GM18520 (cell line): ENCODE measurements at regions not wholly inside any gene's neighbourhood (a gene's known extent, or its start where the extent isn't known, plus 50 kb on each side); places are given as distances from the start of the nearest gene placed in this dataset.
A peak's percentile ranks its signal among the peaks of the same experiment; 100 is the strongest.

Source experiments
- ATAC-seq: cut with Tn5 transposase; IDR thresholded peaks from one replicate; pipeline ENCODE4 v1.9.1; 2021; ENCODE audit not compliant: unreplicated experiment

DNA sequence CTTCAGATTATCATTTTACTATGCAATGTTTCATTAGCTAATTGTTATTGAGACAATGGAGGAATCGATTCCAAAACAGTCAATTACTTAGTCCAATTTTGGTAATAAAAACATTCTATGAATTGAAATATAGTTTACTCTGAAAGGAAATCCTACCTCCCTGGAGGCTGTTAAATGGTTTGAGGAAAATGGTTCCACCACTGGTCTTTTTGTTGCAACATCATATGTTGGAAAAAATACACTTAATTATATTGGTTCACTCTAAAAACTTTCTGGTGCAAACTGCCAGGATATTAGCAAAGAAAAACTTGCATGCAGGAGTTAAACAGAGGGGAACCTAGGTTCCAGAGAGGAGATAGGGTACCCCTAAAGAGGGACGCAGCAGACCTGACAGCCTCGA is 267.3 kb upstream of the LYZL1 start:
- ATAC-seq, result no peak

DNA sequence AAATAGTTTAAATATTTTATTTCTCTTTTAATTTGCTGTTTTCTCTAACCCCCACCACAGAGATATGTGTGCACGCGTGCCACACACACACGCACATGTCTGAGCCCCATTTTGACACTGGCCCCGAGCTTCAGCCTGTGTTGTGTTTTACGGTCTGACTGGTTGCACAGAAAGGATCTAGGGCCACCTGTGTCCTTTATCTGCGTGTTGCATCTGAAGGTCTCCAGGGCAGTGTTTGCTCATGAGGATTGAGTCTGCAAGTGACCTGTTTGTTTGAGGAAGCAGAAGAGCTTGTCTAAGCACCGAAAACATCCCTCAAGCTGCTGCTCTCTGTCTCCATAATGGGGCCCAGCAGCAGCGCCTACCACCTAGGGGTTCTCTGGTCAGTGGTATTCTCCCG is 266.4 kb upstream of the LYZL1 start:
- ATAC-seq, result no peak

DNA sequence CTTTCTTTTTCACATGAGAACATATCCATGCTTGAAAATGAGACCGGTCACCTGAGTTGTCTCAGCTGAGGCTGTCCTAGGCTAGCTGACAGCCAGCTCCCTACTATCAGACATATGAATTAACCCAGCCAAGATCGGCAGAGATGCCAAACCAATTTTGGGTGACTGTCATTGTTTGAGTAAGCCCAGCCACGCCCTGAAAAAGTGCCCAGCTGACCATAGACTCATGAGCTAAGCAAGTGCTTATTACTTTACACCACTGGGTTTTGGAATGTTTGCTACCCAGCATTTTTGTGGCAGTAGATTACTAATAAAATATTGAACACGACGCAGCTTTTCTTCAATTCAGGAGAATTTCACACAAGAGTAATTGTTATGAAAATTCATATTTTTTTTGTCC is 265.2 kb upstream of the LYZL1 start:
- ATAC-seq, result no peak

DNA sequence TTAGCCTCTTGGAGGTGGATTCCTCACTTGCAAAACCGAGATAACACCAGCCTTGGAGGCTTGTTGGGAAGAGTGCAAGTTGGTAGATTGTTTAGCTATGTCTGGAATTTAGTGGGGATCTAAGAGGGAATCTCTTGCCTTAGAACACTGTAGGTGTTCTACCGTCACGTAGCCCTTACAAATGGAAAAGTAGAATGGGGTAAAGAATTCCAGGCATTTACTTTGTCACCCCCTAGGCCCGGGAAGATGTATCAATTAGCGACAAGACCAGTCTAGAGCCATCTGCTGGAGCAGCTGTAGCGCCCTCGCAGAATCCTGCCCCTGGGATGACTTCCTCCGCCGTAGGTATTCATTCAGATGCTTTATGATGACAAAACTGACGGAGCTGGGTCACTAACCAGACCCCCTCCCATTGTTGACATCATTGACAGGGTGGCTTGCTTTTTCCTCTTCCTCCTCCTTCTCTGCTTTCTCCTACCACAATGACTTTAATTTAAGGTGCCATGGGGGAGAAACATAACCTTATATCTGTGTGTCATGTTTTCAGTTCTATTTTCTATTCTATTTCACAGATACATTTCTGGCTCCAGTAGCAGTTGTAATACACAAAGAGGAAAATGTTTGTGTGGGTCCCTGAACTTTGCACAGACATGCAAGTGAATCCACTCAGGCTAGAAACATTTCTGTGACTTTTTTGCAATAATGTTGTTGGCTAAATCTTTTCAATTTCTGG is 262.6 kb upstream of the LYZL1 start:
- ATAC-seq, result no peak

DNA sequence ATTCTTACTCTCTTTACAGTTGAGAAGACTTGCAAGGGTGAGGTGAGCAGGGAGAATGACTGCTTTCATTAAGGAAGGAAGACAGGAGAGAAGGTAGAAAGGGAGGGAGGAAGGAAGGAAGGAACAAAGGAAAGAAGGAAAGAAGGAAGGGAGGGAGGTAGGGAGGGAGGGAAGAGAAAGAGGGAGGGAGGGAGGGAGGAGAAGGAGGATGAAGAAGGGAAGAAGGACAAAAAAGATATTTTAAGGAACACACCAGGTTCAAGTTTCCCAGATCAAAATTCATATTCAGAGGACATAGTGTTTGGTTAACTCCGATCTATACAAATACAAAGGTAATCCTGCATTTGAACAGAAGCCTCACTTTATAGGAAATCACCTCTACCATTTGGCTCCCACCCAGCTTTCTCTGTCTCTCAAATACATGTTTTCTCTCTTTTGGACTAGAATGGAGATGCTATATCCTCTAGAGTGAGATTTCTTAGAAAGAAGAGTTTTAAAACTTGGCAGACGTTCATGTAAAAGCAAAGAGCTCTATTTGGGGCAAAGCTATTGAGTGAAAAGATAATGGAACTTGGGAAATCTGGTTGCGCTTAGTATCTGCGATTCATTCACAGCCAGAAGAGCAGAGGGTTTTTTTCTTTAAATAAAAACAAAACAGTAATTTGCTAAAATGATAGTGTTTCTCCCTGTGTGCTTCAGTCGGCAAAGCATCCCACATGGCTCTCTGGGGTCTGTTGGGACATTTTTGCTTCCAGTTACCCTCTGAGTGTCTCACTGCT is 261.9 kb upstream of the LYZL1 start:
- ATAC-seq, result no peak

DNA sequence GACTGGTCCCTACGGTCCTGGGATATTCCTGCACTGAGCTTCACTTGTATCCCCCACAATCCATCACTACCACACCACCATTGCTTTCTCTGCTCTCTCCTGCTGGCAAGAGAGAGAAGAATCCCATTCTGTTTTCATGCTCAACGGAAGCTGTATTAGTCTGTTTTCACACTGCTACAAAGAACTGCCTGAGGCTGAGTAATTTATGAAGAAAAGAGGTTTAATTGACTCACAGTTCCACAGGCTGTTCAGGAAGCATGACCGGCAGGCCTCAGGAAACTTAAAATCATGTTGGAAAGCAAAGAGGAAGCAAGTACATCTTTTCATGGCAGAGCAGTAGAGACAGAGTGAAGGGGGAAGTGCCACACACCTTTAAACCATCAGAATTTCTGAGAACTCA is 260.4 kb upstream of the LYZL1 start:
- no peak for ATAC-seq

DNA sequence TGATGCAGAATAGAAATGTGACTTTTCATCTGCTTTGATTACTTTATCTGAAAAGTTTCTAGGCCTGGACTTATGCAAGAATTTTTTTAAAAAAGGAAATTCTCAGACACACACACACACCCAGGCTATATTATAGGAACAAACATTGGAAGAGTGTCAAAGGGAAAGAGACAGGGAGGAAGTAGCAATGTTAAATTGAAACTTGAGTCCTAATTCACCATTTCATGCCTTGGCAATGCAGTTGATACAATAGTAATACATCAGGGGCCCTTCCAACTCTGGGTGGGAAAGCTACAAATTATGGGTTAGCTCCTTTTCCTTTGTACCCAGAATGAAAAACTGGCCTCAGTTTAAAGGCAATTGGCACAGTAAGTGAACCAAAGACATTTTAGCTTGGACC is 258.0 kb upstream of the LYZL1 start:
- ATAC-seq, result no peak

DNA sequence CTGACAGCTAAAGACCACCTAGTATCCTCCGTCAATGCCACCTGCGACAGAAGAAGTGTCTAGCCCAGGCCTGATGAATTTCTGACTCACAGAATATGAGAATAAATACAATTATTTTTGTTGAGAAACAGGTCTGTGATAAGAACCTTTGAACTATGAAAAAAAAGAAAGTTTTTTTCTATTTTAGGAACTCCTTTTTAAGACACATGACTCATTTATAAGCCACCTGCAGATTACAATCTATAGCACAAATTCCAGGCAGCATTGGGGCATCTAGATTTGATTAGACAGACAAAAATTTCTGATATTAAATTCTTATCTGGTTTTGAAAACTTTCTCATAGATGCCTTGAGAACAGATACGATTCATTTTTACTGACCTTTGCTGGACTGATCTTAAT is 256.7 kb upstream of the LYZL1 start:
- ATAC-seq, result no peak

DNA sequence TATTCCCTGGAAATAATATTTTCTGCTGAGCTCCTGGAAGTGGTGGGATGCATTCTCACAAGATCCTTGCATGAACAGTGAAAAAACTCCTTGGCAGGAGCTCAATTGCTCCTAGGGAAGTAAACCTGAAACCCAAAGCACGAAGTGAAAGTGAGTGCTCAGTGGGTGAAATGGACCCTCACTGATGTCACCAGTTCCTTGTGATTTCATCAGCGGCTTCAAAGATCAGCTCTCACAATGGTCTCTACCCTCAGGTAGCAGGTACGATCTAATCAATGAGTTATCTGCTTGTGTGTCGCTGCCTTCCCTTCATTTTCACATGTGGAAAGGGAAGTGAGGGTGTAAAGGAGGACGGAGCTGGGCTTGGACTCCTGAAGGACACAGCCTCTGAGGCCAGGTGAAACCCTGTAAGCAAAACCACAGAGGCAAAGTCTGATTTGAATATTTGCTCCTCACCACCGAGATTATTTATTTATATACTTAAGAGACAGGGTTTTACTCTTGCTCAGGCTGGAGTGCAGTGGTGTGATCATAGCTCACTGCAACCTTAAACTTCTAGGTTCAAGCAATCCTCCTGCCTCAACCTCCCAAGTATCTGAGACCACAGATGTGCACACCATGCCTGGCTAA is 255.4 kb upstream of the LYZL1 start:
- ATAC-seq, result peak; percentile 59

DNA sequence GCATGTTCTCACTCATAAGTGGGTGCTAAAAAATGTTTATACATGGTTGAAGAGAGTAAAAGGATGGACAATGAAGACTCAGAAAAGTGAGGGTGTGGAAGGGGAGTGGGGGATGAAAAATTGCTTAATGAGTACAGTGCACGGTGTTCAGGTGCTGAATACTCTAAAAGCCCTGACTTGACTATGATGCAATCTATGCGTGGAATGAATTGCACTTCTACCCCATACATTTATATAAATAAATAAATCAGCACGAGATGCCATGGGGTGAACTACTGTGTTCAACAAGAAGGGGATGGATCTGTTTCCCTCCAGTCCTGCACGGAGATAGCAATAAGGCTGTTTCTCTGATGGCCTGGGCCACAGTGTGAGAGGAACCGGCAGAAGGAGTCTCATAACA is 254.3 kb upstream of the LYZL1 start:
- no peak for ATAC-seq

DNA sequence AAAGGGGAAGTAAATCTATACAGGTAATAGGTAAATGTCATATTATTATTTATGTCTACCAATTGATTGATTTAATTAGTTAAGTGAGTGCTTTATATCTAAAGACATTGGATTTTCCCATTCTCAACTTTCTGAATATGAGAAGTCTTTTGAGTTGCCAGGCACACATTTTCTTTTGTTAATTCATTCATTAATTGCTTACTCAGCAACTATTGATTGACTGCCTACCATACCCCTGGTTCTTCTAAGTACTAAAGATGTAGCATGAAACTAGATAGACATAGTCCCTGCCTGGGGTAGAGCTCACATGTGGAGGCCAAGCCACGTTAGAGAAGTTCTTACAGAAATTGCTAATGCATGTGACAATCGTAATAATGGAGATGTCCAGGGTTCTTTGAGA is 253.1 kb upstream of the LYZL1 start:
- no peak for ATAC-seq

DNA sequence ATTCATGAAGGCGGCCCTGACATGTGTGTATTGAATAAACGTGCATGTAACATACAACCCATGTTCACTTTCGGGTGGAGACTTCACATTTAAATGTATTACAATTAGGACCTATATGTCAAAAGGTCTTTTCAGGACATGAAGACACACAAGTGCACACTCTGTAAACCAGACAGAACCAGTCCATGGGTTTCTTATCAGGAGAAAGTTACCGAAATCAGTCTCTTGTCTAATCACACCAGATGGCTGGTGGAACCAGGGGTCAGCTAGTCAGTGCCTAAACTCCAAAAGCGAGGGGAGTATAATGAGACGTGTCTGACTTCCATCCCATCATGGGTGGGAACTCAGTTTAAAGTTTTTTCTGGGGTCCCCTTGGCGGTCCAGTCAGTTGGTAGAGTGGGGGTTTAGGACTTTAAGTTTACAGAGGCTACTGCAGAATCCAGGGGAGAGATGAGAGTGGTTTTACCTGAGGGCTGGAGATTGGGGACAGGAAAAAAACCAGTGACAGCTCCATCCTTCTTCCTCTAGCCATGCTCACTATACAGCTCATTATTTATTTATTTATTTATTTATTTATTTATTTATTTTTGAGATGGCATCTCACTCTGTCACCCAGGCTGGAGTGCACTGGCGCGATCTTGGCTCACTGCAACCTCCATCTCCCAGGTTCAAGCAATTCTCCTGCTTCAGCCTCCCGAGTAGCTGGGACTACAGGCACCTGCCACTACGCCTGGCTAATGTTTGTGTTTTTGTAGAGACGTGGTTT is 251.3 kb upstream of the LYZL1 start:
- no peak for ATAC-seq

DNA sequence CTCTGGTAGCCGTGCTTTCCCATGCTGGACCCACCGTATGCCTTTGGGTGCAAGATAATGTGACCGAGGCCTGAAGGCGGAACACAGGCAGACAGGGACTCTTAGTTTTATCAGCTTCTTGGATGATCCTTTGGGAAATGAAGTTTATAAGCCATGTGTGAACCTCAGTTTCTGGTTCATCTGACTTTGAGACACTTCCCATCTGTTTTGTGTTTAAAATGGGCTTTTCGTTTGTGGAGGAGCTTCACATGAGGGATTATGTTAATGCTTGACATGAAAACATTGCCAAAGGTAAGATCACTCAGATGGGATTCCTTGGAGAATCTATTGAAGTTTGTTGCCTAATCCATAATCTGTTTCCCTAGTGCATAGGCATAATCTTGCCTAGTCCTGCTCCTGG is 249.8 kb upstream of the LYZL1 start:
- ATAC-seq, result no peak

DNA sequence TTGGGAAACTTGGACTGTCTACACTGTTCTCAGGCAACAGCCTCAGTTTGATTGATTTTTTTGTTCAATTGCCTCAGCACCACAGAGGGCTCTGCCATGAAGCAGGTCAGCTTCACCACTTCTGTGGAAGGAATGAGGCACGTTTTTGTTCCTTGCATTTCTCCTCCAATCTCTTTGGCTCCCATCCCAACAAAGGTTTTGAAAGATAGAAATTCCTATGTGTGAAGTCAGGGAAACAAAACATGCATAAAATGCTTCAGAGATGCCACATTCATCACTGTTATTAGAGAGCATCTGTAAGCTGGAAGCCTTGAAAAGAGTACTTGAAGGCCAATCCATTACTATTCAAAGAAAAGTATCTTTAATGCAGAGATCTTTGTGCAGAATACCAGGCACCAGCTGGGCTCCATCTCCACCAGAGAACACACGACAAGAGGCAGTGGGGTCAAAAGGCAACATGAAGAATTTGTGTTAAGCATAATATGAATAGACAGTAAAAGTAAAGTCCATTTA is 249.1 kb upstream of the LYZL1 start:
- ATAC-seq, result no peak

DNA sequence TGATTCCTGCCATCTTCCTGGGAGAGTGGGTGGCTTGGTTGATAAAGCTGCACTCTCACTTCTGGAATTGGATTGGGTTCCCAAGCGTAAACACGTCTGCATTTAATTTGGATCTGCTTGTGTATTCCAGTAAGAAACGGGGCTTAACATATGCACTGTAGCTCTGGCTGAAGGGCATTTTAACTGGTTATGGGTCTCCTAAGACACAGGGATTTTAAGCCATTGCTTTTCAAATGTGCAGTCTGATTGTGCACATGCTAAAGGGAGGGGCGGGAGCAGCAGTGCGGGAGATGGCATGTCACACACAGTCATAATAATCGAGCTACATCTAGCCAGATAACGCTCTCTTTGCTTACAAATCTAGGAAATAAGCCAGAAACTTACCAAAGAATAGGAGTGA is 247.3 kb upstream of the LYZL1 start:
- no peak for ATAC-seq

DNA sequence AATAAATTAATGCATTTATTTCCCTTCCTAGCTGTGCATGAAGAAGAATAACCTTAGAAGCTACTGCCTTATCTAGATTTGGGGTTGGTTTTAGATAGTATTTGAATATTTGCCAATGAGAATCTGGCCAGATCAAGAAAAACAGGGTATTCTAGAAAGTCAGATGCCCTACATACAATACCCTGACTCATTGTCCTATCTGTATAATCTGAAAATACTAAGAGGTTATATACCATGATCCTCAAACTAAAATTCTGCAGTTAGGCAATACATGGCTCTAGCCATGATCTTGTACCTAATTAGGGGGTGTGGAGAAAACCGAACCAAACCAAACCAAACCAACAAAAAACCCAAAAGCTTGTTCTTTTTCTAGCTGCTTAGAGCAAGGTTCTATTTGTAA is 240.4 kb upstream of the LYZL1 start:
- no peak for ATAC-seq

DNA sequence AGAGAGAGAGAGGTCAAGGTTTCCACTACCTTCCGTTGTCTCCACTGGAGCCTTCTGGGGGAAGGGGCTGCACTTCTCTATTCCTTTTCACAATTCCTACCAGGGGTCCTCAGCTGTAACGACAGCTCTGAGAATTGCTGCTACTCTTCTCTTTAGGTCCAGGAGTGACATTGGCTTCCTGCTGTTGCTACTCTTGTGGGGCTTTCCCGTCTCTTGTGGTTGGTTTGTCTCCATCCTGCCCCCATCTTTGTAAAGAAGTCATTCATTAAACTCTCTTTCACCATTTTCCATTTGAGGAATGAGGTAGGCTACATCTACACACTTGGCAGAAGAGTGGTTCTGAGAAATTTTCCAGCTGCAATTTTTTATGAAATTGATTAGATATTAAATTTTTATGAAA is 238.8 kb upstream of the LYZL1 start:
- ATAC-seq, result no peak

DNA sequence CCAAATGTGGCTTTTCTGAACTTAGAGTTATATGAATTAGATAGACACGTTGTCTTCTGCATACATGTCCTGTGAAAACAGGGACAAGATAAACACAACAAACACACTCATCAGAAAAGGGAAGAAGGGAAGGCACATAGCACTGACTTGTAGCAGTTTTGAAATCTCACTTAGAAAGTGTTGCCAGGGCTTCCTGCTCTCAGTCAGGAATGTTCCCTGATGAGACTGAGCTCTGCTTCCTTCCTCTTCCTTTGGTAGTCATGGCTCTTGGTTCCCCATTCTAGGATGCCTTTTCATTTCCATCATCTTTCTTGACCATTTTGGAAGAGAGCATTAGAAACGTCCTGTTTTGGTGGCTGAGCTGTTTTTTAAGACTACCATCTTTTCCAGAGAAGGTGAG is 233.8 kb upstream of the LYZL1 start:
- ATAC-seq, result no peak

DNA sequence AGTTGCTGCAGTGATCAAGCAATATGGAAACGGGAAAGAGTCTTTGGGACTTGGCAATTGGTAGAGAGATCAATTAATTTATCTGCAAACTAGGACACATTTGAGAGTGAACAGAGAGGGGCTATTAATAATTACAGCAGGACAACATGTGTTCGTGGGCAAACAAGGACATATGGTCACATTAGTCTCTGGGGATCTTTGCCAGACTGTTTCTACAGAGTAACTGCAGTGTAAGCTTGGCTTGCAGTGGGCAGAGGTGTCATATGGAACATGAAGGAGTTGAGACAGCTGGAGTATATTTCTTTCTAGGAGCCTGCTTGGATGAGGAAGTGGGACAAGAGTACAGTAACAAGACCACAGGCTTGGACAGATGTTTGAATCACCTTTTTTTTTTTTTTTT is 232.1 kb upstream of the LYZL1 start:
- ATAC-seq, result no peak

DNA sequence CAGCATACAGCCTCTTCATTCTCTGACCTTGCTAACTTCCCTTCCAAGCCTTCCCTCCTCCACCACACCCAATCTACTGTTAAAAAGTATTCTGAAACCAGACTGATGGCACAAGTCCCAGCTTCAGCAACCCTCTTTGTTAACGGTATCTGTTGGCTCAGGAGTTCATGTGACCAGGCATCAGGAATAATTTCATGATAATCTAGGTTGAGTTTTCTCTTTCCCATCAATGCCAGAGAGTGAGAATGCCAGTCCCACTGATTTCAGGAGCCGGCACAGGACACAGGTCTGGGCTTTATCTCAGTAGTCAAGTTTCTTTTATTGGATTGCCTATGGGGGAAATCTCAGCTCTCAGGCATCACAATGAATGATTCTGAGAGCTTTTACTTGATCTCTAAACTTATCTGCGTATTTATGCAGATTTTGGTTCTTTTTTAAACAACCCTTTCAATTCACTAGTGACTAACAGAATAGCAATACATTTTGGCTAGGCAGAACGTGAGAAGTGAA is 231.0 kb upstream of the LYZL1 start:
- ATAC-seq, result no peak
